KG1 (cell line): ENCODE measurements at regions not wholly inside any gene's neighbourhood (a gene's known extent, or its start where the extent isn't known, plus 50 kb on each side); places are given as distances from the start of the nearest gene placed in this dataset.
A peak's percentile ranks its signal among the peaks of the same experiment; 100 is the strongest.
"Not testable (repeated sequence)": the region's sequence is repeated elsewhere in the genome, so short reads cannot be mapped to it uniquely, and the experiment has no call there.

Source experiments
- DNase-seq: peaks from one replicate; lab custom pipeline; 2025; lab: John Stamatoyannopoulos, UW

- no peak for DNase-seq
Observed at GRCh38 chr12:28988325-28988704, 160.8 kb upstream of the FAR2 start.

- no peak for DNase-seq
Observed at GRCh38 chr12:28991626-28992025, 157.5 kb upstream of the FAR2 start.

- DNase-seq, result no peak
Observed at GRCh38 chr12:28993720-28994119, 155.4 kb upstream of the FAR2 start.

- no peak for DNase-seq
Observed at GRCh38 chr12:28994179-28994715, 154.8 kb upstream of the FAR2 start.

- no peak for DNase-seq
Observed at GRCh38 chr12:28996688-28997087, 152.4 kb upstream of the FAR2 start.

- DNase-seq, result peak; percentile 11
Observed at GRCh38 chr12:28998662-28999120, 150.4 kb upstream of the FAR2 start.

- no peak for DNase-seq
Observed at GRCh38 chr12:29004066-29004935, 144.8 kb upstream of the FAR2 start.

GRCh38 chr12:29004936-29005304 lies 144.2 kb upstream of the FAR2 start:
- no peak for DNase-seq

- DNase-seq, result no peak
Observed at GRCh38 chr12:29008786-29009185, 140.3 kb upstream of the FAR2 start.

- DNase-seq, result no peak
Observed at GRCh38 chr12:29012673-29013072, 136.4 kb upstream of the FAR2 start.

- DNase-seq, result not testable (repeated sequence)
Observed at GRCh38 chr12:29017532-29017931, 131.5 kb upstream of the FAR2 start.

- no peak for DNase-seq
Observed at GRCh38 chr12:29023436-29024076, 125.5 kb upstream of the FAR2 start.

- DNase-seq, result no peak
Observed at GRCh38 chr12:29024117-29024516, 125.0 kb upstream of the FAR2 start.

GRCh38 chr12:29025937-29026336 lies 123.1 kb upstream of the FAR2 start:
- DNase-seq, result no peak

- DNase-seq, result no peak
Observed at GRCh38 chr12:29026419-29026818, 122.7 kb upstream of the FAR2 start.

- not testable (repeated sequence) for DNase-seq
Observed at GRCh38 chr12:29029484-29029883, 119.6 kb upstream of the FAR2 start.

GRCh38 chr12:29030006-29030405 lies 119.1 kb upstream of the FAR2 start:
- DNase-seq, result no peak

- no peak for DNase-seq
Observed at GRCh38 chr12:29032446-29032845, 116.6 kb upstream of the FAR2 start.

- no peak for DNase-seq
Observed at GRCh38 chr12:29033519-29033918, 115.6 kb upstream of the FAR2 start.

GRCh38 chr12:29035112-29035511 lies 114.0 kb upstream of the FAR2 start:
- DNase-seq, result no peak

- no peak for DNase-seq
Observed at GRCh38 chr12:29039013-29039412, 110.1 kb upstream of the FAR2 start.

- no peak for DNase-seq
Observed at GRCh38 chr12:29041621-29042020, 107.5 kb upstream of the FAR2 start.

GRCh38 chr12:29043069-29043468 lies 106.0 kb upstream of the FAR2 start:
- no peak for DNase-seq
